Stimulated activated naive B cell treated with anti-CD40 and anti-IgM and Interleukin-4, amounts not matched to agents 10 μg/mL and 1 μg/mL and 100 μg/mL, for 72 hours (primary cell): ENCODE measurements at regions not wholly inside any gene's neighbourhood (a gene's known extent, or its start where the extent isn't known, plus 50 kb on each side); places are given as distances from the start of the nearest gene placed in this dataset.
"Not testable (repeated sequence)": the region's sequence is repeated elsewhere in the genome, so short reads cannot be mapped to it uniquely, and the experiment has no call there.

Experiments
- ATAC-seq, 2 donors: fragments of 150-1000 bp; cut with Tn5 transposase; replicated peaks; 2 replicates each; pipeline ENCODE4 v1.10.0; 2021; ENCODE audit warnings: moderate library complexity in 1 of 2
- DNase-seq: peaks from one replicate; pipeline ENCODE4 v3.0.0; 2021
- H3K27ac Mint-ChIP-seq: one replicate; pipeline ENCODE4 v1.8.0; 2022; ENCODE audit warnings: mild to moderate bottlenecking, mixed read lengths
- H3K27me3 Mint-ChIP-seq, 2 donors: one replicate each; pipeline ENCODE4 v1.8.0; 2022; ENCODE audit warnings: mixed read lengths in 2 of 2
- H3K36me3 Mint-ChIP-seq, 2 donors: one replicate each; pipeline ENCODE4 v1.8.0; 2022; ENCODE audit warnings: mixed read lengths in 2 of 2, mild to moderate bottlenecking in 1 of 2
- H3K4me1 Mint-ChIP-seq, 2 donors: one replicate each; pipeline ENCODE4 v1.8.0; 2022; ENCODE audit warnings: mixed read lengths in 2 of 2, mild to moderate bottlenecking in 1 of 2
- H3K4me3 Mint-ChIP-seq, 2 donors: one replicate each; pipeline ENCODE4 v1.8.0; 2022; ENCODE audit warnings: mild to moderate bottlenecking in 2 of 2, mixed read lengths in 2 of 2, moderate library complexity in 1 of 2
- H3K9me3 Mint-ChIP-seq, 2 donors: one replicate each; pipeline ENCODE4 v1.8.0; 2022; ENCODE audit warnings: mixed read lengths in 2 of 2, mild to moderate bottlenecking in 1 of 2

DNA sequence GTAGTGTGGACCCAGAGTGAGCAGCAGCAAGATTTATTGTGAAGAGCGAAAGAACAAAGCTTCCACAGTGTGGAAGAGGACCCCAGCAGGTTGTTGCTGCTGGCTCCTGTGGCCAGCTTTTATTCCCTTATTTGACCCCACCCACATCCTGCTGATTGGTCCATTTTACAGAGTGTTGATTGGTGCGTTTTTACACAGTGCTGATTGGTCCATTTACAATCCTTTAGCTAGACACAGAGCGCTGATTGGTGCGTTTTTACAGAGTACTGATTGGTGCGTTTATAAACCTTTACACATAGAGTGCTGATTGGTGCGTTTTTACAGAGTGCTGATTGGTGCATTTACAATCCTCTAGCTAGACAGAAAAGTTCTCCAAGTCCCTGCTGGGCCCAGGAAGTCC is 109.5 kb upstream of the CHD6 start:
- not testable (repeated sequence) for H3K4me3 Mint-ChIP-seq, H3K27ac Mint-ChIP-seq, ATAC-seq, DNase-seq, H3K36me3 Mint-ChIP-seq, H3K4me1 Mint-ChIP-seq
- Mint-ChIP-seq H3K9me3 (peaks cover 0 to 10% of the 10 kb centered on the region in 2 donors), H3K27me3 (peaks cover 0 to 13% of the 10 kb centered on the region in 2 donors)

DNA sequence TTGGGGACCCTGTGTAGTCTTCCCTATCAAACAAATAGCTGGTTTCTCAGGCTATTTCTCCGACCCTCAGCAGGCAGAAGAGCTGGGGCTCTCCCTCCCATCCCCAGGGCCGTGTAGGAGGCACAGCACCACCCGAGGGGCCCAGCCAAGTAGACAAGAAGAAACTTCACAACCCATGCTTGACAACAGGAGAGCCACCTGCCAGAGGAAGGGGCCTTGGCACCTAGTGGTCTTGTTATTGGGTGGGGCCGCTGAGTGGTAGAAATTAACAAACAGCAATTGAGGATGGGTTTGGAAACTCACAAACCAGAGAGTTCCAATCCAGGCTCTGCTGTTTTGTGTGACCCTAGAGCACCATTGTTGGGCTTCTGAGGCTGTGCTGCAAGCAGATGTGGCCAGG is 108.5 kb upstream of the CHD6 start:
- Mint-ChIP-seq H3K36me3 (no peaks in the 10 kb centered on the region), H3K9me3 (peaks cover 1 to 16% of the 10 kb centered on the region in 2 donors), H3K27ac (no peak overlapping the region), H3K4me3 (no peak overlapping the region), H3K4me1 (no peaks in the 10 kb centered on the region), H3K27me3 (peaks cover 6 to 13% of the 10 kb centered on the region in 2 donors)
- no peak for ATAC-seq
- no peak for DNase-seq

DNA sequence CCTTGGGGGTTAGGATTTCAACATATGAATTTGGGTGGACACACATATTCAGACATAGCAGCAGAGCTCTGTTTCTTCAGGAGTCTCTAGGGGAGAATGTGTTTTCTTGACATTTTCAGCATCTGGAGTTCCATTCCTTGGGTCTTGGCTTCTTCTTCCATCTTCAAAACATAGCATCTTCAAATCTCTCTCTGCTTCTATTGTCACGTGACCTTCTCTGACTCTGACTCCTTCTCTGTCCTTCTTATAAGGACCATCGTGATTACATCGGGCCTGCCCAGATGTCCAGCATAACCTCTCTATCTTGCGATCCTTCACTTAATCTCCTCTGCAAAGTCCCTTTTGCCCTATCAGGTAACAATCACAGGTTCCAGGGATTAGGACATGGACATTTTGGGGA is 101.0 kb upstream of the CHD6 start:
- H3K4me3 Mint-ChIP-seq, result no peak overlapping the region
- no peak overlapping the region for H3K27ac Mint-ChIP-seq
- peaks cover 8 to 26% of the 10 kb centered on the region in 2 donors for H3K27me3 Mint-ChIP-seq
- no peak for DNase-seq
- peaks cover 4 to 5% of the 10 kb centered on the region in 2 donors for H3K9me3 Mint-ChIP-seq
- H3K36me3 Mint-ChIP-seq, result no peaks in the 10 kb centered on the region
- no peak for ATAC-seq
- no peaks in the 10 kb centered on the region for H3K4me1 Mint-ChIP-seq

DNA sequence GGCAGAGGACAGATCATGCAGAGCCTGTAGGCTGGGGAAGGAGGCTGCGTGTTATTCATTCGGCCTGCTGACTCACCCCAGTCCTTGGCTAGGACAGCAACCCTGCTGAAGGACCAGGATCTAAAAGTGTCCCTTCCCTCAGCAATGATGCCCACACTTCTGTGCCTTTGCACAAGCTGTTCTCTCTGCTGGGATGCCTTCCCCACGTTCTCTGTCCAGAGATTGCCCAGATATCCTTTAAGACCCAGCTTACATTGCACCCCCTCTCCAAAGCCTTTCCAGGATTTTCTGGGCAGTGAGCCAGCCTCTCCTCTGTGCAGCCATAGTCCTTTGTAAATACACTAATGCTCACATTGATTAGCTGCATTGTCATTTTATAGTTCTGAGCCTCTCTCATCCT is 99.3 kb upstream of the CHD6 start:
- DNase-seq, result no peak

DNA sequence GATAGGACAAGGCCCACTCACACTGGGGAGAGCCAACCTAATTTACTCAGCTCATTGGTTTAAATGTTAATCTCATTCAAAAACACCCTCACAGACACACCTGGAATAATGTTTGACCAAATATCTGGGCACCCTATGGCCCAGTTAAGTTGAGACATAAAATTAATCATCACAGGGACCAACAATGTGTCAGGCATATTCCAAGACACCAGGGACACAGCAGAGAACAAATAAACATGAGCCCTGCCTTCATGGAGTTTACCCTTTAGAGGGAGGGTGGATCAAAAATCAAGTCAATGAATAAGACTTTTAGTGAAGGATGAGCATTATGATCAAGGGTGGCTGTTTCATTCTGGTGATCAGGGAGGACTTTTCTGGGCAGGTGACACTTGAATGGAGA is 98.7 kb upstream of the CHD6 start:
- no peaks in the 10 kb centered on the region for H3K36me3 Mint-ChIP-seq
- DNase-seq, result no peak
- peaks cover 14 to 35% of the 10 kb centered on the region in 2 donors for H3K27me3 Mint-ChIP-seq
- no peak for ATAC-seq
- H3K4me3 Mint-ChIP-seq, result no peak overlapping the region
- H3K9me3 Mint-ChIP-seq, result peaks cover 0 to 3% of the 10 kb centered on the region in 2 donors
- no peaks in the 10 kb centered on the region for H3K4me1 Mint-ChIP-seq
- H3K27ac Mint-ChIP-seq, result no peak overlapping the region

More for the DNA sequence above, 99.3 kb upstream of the CHD6 start:
- peaks cover 14 to 36% of the 10 kb centered on the region in 2 donors for H3K27me3 Mint-ChIP-seq
- no peak overlapping the region for H3K4me3 Mint-ChIP-seq
- ATAC-seq, result no peak
- H3K9me3 Mint-ChIP-seq, result peaks cover 4 to 5% of the 10 kb centered on the region in 2 donors
- H3K36me3 Mint-ChIP-seq, result no peaks in the 10 kb centered on the region
- no peaks in the 10 kb centered on the region for H3K4me1 Mint-ChIP-seq
- no peak overlapping the region for H3K27ac Mint-ChIP-seq

DNA sequence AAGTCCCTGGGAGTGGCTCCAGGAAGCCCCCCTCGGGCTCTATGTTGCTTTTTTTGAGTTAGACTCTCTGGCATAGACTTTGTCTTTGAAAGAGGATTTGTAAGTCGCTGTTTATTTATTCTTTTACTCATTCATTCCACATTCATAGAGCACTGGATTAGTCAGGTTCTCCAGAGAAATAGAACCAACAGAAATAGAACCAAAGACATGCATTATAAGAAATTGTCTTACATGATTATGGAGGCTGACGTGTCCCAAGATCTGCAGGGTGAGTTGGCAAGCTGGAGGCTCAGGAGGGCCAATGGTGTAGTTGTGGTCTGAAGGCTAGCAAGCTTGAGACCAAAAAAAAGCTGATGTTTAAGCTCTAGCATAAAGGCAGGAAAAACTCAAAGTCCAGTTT is 98.3 kb upstream of the CHD6 start:
- DNase-seq (no peak), ATAC-seq (no peak)
- H3K27me3 Mint-ChIP-seq, result peaks cover 14 to 40% of the 10 kb centered on the region in 2 donors
- H3K27ac Mint-ChIP-seq, result no peak overlapping the region
- no peak overlapping the region for H3K4me3 Mint-ChIP-seq
- no peaks in the 10 kb centered on the region for H3K36me3 Mint-ChIP-seq
- H3K9me3 Mint-ChIP-seq, result peaks cover 0 to 3% of the 10 kb centered on the region in 2 donors
- no peaks in the 10 kb centered on the region for H3K4me1 Mint-ChIP-seq

DNA sequence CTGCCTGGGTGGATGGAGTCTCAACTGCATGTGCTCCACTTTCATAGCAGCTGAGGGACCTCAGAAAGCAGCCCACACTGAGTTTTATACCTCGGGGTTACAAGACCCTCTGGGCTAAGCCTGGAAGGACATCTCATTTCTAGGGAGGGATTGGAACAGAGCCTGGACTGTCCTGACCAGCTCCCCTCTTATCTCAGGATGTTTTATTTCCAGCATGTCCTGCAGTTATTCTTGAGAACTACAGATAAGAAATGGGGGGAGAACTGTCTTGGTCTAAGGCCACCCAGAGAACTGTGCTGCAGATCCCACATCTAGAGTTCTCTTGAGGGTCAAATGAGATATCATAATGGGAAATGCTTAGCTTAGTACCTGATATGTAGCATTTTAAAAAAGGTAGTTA is 97.3 kb upstream of the CHD6 start:
- H3K27me3 Mint-ChIP-seq, result peaks cover 21 to 43% of the 10 kb centered on the region in 2 donors
- peaks cover 0 to 3% of the 10 kb centered on the region in 2 donors for H3K9me3 Mint-ChIP-seq
- no peaks in the 10 kb centered on the region for H3K4me1 Mint-ChIP-seq
- no peak overlapping the region for H3K27ac Mint-ChIP-seq
- no peak overlapping the region for H3K4me3 Mint-ChIP-seq
- no peak for ATAC-seq
- no peaks in the 10 kb centered on the region for H3K36me3 Mint-ChIP-seq
- DNase-seq, result no peak

DNA sequence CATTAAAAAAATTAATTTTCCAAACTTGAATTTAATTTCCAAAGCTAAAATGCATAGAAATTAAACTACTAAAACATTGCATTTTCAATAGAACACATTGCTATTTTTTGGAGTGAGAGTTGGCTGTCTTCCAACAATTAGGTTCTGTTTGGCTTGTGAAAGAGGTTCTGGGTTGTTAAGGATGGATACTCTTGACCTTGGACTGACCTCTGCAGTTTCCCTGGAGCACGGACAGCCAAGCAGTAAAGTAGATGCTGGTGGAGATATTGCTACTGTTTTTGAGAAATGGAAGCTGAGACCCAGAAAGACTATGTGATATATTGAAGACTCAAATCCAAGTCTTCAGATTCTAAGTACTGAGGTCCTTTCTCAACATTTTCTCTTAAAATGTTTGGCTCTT is 95.9 kb upstream of the CHD6 start:
- Mint-ChIP-seq H3K36me3 (no peaks in the 10 kb centered on the region), H3K4me3 (no peak overlapping the region), H3K4me1 (no peaks in the 10 kb centered on the region), H3K27ac (no peak overlapping the region), H3K27me3 (peaks cover 24 to 43% of the 10 kb centered on the region in 2 donors), H3K9me3 (peaks cover 0 to 3% of the 10 kb centered on the region in 2 donors)
- ATAC-seq, result no peak
- DNase-seq, result no peak

DNA sequence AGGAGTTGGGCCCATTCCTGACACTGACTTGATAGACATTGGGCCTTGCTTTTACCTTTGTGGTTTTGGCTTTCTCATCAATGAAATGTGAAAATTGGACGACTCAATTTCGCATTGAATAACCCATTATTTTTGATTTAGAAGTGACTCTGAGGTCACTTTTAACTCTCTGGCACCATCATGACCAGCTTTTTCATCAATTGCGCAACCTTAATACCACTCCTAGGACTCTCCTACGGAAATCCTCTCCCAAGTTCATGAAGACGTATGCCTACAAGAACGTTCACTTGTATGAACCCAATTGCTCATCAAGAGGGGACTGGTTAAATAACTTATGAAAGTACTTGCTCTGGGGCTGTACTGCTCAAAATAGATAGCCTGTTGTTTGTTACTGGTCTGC is 86.7 kb upstream of the CHD6 start:
- no peak for ATAC-seq
- Mint-ChIP-seq H3K9me3 (no peaks in the 10 kb centered on the region), H3K36me3 (no peaks in the 10 kb centered on the region), H3K27ac (no peak overlapping the region), H3K4me3 (no peak overlapping the region), H3K4me1 (no peaks in the 10 kb centered on the region), H3K27me3 (peaks cover 0 to 6% of the 10 kb centered on the region in 2 donors)
- no peak for DNase-seq

DNA sequence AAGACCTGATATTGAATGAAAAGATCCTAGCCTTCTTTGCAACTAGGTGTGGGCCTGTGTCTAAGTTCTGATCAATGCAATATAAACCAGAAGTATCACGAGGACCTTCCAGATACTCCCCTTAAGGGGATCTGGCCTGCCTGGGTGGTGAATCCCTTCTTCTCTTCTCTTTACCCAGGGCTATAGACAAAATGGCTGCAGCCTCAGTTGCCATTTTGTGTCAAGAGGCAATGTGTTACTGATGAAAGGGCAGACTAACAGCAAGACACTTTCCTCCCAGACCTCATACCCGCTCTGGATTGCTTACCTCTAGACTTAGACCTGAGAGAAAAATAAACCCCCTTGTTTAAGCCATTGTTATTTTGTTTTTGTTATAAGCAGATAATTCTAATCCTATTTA is 84.5 kb upstream of the CHD6 start:
- DNase-seq (no peak), ATAC-seq (no peak)
- H3K36me3 Mint-ChIP-seq, result no peaks in the 10 kb centered on the region
- peaks cover under 1 to 3% of the 10 kb centered on the region in 2 donors for H3K4me1 Mint-ChIP-seq
- no peak overlapping the region for H3K4me3 Mint-ChIP-seq
- H3K9me3 Mint-ChIP-seq, result no peaks in the 10 kb centered on the region
- H3K27me3 Mint-ChIP-seq, result peaks cover 3 to 9% of the 10 kb centered on the region in 2 donors
- no peak overlapping the region for H3K27ac Mint-ChIP-seq

DNA sequence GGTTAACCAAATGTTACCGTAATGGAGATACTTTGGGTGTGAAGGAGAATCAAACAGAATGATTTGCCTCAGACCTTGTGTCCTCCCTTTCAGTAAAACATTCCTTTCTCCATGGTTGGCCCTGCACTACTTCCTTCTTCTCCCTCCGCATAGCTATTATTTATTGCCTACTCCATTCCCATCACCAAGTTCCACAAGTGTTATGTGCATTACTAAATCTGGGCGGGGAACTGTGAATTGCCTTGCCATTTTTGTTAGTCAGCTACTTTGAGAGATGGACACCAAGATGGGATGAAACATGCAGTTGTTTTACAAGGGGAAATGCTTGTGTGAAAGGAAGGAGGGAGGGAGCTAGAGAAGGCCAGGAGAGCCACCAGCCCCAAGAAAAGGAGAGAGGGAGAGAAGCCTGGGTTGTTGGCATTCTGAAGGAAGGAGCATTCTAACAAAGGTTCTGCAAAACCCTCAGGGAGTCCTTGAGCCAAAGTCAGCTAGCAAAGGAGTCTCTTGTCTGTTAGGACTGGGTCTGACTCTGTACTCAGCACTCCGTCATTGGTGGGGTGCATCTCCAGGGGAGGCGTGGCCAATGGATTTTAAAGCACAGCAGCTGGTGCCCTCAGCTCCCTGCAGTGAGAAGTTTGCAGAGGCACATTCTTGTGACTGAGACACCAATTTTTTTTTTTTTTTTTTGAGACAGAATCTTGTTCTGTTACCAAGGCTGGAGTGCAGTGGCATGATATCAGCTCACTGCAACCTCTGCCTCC is 83.6 kb upstream of the CHD6 start:
- DNase-seq (no peak), ATAC-seq (no peak)
- H3K9me3 Mint-ChIP-seq, result no peaks in the 10 kb centered on the region
- H3K27ac Mint-ChIP-seq, result no peak overlapping the region
- no peaks in the 10 kb centered on the region for H3K36me3 Mint-ChIP-seq
- peaks cover 6 to 11% of the 10 kb centered on the region in 2 donors for H3K27me3 Mint-ChIP-seq
- no peak overlapping the region for H3K4me3 Mint-ChIP-seq
- peaks cover 2 to 5% of the 10 kb centered on the region in 2 donors for H3K4me1 Mint-ChIP-seq

DNA sequence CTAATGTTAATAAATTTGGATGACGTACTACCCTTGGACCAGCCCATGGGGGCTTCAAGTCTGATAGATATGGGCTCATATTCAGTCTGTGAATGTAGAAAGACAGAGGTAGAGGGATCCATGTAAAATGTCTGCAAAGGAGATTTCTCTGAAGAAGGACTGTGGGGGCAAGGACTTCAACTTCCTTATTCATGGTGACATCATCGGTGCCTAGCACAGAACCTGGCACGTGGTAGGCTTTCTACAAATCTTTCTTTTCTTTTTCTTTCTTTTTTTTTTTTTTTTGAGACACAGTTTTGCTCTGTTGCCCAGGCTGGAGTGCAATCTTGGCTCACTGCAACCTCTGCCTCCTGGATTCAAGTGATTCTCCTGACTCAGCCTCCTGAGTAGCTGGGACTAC is 81.5 kb upstream of the CHD6 start:
- H3K27ac Mint-ChIP-seq, ATAC-seq, DNase-seq, H3K36me3 Mint-ChIP-seq, H3K4me3 Mint-ChIP-seq, H3K9me3 Mint-ChIP-seq, H3K4me1 Mint-ChIP-seq: not testable (repeated sequence)
- H3K27me3 Mint-ChIP-seq, result peaks cover 6 to 11% of the 10 kb centered on the region in 2 donors

DNA sequence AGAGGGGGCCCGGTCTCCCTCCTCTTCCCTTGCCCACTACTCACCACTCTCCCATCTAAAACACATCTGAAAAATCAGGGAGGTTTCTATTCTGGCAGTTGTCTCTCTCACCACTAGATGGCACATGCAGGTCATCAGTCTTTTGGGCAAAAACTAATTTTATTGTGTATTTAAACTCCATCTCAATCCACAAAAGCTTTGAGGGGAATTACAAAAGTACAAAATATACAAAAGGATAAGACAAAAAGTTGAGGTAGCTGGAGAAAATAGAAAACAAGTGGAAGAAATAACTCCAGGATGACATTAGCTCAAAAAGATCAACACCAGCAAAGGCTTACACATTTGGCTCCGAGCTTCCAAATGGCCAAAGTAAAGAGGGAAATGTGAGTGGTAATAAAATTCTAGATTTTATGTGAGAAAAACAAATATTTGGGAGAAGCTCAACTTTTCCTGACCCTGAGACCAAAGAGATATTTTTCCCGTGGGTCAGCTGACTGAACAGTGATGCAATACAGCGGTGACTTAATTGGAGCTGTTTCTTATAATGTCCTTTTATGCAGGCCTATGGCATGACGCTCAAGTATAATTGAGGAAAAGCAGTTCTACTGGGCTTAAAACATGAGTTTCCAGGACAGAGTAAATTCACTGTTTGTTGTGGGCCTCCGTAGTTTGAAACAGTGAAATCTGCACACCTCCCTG is 79.8 kb upstream of the CHD6 start:
- peaks cover 0 to 4% of the 10 kb centered on the region in 2 donors for H3K36me3 Mint-ChIP-seq
- H3K4me1 Mint-ChIP-seq, result peaks cover 10 to 15% of the 10 kb centered on the region in 2 donors
- no peak overlapping the region for H3K4me3 Mint-ChIP-seq
- ATAC-seq, result no peak
- no peaks in the 10 kb centered on the region for H3K9me3 Mint-ChIP-seq
- H3K27ac Mint-ChIP-seq, result no peak overlapping the region
- peaks cover 5 to 6% of the 10 kb centered on the region in 2 donors for H3K27me3 Mint-ChIP-seq
- no peak for DNase-seq

DNA sequence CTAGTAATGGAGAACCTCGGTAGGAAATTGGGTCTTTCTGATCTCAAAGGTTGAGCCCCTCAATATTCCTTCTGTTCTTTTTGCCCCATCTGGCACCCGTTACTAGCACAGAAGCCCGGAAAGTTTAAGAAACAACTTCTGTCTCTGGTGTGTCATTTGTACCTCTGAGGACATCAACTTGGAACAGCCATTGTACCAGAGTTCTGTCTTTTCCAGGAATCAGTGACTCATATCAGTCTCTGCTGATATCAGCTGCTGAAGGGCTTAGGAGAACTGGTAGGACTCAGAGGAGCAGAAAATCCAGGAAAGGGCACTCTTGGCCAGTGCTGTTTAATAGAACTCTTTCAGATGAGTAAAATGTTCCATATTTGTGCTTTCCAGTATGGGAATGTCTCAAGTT is 78.3 kb upstream of the CHD6 start:
- H3K4me3 Mint-ChIP-seq, result no peak overlapping the region
- peaks cover 5 to 6% of the 10 kb centered on the region in 2 donors for H3K27me3 Mint-ChIP-seq
- H3K4me1 Mint-ChIP-seq, result peaks cover 15% of the 10 kb centered on the region in 2 donors
- H3K9me3 Mint-ChIP-seq, result no peaks in the 10 kb centered on the region
- peaks cover 0 to 4% of the 10 kb centered on the region in 2 donors for H3K36me3 Mint-ChIP-seq
- ATAC-seq (no peak), DNase-seq (no peak)
- no peak overlapping the region for H3K27ac Mint-ChIP-seq

DNA sequence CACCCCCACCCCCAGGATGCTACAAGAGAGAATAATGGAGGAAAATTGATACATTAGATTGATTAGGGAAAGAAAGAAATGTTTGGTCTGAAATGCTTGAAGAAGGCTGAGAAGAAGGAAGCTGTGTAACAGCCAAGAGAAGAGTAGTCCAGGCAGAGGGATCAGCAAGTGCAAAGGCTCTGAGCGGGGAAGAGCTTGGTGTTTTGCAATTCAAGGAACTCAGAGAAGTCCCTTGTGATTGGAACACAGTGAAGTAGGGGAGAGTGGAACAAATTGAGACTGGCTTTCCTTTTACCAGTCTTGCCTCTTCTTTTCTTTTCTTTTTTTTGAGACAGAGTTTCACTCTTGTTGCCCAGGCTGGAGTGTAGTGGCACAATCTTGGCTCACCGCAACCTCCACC is 76.6 kb upstream of the CHD6 start:
- H3K4me1 Mint-ChIP-seq, result peaks cover 15% of the 10 kb centered on the region in 2 donors
- DNase-seq, result no peak
- H3K27ac Mint-ChIP-seq, result peak overlapping the region; percentile 47
- H3K27me3 Mint-ChIP-seq, result peaks cover 5 to 6% of the 10 kb centered on the region in 2 donors
- peak overlapping the region in 1 of 2 donors; percentile 41 for H3K4me3 Mint-ChIP-seq
- no peaks in the 10 kb centered on the region for H3K9me3 Mint-ChIP-seq
- no peak for ATAC-seq
- H3K36me3 Mint-ChIP-seq, result peaks cover 0 to 4% of the 10 kb centered on the region in 2 donors
